Stimulated activated CD8-positive, alpha-beta memory T cell treated with anti-CD3 and anti-CD28 coated beads, Interleukin-4, amount 100 ng/mL, for 1 hour (primary cell): ENCODE measurements at regions not wholly inside any gene's neighbourhood (a gene's known extent, or its start where the extent isn't known, plus 50 kb on each side); places are given as distances from the start of the nearest gene placed in this dataset.

ENCODE experiments used
- DNase-seq, 2 donors: peaks; one replicate each; pipeline ENCODE4 v3.0.0-alpha.2; 2020; ENCODE audit warnings: low read depth in 2 of 2, low spot score in 1 of 2

- DNase-seq, result no peak
These were observed 179.9 kb downstream of the SEC14L1 start for GRCh38 chr17:77320485-77321256.

GRCh38 chr17:77321649-77322513, 181.1 kb downstream of the SEC14L1 start:
- no peak for DNase-seq

DNA sequence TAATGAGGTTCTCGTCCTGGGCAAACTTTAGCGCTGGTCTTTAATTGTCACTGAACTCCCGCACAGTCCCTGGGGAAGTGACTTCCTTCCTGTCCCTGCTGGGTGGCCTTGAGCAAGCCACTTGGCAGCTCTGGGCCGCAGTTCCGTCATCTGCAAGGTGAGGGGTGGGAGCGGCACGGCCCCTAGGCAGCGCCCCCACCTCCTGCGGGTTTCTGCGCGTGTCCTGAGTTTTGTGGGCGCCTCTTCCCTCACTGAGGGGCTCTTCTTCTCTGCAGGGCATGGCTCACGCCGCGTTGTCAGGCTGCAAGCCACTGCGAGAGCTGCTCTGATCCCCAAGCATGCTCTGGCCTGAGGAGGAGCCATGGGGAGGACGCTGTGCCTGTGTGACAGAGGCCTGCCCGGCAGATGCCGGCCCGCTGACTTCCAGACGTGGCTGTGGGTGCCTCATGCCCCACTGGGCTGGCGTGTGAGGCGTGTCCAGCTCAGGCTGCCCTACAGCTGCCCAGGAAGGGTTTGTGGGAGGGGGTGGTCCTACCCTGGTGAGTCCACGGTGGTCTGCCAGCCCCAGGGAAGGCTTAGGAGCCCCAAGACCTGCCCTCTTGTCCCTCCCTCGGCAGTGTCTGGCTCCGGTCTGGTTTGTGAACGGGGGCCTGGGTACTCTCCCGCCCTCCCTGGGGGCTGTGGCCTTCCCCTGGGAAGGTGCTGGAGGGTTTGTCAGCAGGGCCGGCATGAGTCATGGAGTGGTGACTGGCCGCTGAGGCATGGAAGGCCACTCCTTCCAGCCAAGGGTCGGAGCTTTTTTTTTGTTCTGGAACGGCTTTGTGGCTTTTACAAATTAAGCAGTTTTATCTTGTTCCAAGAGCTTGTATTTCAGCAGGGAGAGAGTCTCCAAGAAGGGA, 182.0 kb downstream of the SEC14L1 start:
- DNase-seq, result no peak

DNA sequence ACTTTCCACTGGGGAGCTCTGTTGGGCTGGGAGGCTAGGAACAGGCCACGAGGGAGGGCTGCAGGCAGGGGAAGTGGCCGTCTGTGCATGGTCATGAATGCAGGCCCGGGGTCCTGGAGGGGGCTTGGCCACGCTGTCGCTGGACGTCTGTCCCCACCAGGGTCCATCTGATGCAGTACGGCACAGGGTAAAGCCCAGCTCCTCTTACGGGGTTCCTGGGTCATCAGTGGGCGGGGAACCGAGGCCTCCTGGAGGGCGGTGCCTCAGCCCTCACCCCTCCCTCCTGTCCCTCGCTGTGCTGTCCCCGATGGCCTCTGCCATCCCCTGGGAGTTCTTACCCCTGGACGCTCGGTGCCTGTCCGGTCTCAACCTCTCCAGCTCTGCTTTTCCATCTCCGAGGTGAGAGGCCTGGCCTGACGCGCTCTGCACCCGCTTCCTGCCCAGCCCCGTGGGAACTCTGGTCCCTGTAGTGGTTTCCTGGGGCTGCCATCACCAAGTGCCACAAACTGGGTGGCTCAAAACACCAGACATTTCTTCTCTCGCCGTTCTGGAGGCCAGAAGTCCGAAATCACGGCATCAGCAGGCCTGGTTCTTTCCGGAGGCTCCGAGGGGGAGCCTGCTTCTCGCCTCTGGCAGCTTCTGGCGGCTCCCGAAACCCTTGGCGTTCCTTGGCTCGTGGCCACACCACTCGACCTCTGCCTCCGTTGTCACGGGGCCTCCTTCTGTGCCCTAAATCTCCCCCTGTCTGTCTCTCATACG, 182.8 kb downstream of the SEC14L1 start:
- DNase-seq, result no peak

DNA sequence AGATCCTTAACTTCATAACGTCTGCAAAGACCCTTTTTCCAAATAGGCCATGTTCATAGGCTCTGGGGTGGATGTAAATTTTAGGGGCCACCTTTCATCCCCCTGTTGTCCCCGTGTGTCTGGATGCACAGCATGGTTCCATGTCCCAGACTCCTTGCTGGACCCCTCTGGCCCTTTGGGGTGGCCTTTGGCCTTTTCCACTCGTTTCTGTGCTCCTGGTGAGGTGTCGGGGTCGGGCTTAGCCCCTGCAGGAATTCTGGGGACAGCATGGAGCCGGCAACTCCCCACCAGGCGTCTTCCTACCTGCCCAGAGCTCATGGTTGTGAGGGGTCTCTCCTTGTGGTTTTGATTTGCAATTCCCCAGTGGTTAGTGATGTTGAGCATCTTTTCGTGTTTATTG, 183.5 kb downstream of the SEC14L1 start:
- DNase-seq, result no peak

- DNase-seq, result no peak
These were observed 184.9 kb downstream of the SEC14L1 start for GRCh38 chr17:77325577-77326075.

DNA sequence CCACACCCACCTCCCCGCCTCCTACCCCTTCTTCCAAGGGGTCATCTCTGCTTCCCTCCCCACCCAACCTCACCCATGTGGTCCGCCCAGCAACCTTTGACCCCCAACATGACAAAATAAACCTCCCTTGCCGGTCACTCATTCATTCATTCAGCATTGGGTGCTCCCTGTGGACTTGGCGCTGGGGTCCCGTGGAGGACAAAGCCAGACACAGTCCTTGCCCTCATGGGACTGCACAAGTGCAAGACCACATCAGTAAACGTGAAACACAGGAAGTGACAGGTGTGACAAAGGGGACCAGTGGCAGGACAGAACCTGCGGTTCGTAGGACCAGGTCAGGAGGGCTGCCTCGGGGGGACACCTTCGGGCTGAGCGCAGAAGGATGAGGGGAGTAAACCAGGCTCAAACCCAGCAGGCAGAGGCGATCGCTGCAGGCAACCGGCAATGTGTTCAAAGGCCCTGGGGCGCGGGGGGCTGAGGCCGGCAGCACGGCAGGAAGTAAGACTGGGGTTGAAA, 185.4 kb downstream of the SEC14L1 start:
- no peak for DNase-seq

DNA sequence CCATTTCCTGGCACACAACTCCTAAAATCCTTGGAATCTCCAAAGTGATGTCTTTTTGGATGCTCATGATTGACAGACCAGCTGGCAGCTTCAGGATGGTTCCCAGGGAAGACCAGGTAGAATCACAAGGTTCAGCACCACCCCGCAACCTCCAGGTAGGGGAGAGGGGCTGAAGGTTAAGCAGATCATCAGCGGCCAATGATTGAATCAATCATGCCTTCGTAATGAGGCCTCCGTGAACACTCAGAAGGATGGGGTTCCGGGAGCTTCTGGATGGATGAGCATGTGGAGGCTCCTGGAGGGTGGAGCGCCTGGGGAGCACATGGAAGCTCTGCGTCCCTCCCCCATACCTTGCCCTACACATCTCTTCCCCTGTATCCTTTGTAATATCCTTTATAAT, 185.9 kb downstream of the SEC14L1 start:
- DNase-seq, result no peak

- DNase-seq, result no peak
These were observed 186.4 kb downstream of the SEC14L1 start for GRCh38 chr17:77327181-77327565.

DNA sequence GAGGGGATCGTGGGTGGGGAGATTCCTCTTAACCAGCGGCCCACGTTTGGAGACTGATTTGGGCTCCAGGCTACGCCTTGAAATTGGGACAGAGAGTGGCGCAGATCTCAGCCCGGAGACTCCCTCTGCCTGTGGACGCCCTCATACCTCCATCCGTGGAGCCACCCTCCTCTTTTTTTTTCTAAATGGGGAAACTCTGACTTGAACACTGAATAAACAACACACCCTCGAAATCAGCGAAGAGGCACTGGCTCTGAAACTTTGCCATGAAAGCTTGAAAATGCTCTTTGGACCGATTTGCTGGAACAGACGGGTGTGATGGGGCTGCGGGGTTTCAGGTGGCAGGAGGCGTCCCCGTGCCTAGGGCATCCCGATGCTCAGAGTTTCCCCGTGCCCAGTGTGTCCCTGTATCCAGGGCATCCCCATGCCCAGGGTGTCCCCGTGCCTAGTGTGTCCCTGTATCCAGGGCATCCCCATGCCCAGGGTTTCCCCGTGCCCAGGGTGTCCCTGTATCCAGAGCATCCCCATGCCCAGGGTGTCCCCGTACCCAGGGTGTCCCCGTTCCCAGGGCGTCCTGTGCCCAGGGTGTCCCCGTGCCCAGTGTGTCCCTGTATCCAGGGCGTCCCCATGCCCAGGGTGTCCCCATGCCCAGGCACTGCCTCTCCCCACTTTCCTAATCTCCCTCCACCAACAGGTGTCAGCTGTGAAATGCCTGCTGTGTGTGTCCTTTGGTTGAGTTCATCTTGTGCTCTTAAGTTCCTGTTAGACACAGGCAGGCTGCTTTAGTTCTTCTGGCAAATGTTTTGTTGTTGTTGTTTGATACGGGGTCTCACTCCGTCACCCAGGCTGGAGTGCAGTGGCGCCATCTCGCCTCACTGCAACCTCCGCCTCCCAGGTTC, 187.0 kb downstream of the SEC14L1 start:
- no peak for DNase-seq

DNA sequence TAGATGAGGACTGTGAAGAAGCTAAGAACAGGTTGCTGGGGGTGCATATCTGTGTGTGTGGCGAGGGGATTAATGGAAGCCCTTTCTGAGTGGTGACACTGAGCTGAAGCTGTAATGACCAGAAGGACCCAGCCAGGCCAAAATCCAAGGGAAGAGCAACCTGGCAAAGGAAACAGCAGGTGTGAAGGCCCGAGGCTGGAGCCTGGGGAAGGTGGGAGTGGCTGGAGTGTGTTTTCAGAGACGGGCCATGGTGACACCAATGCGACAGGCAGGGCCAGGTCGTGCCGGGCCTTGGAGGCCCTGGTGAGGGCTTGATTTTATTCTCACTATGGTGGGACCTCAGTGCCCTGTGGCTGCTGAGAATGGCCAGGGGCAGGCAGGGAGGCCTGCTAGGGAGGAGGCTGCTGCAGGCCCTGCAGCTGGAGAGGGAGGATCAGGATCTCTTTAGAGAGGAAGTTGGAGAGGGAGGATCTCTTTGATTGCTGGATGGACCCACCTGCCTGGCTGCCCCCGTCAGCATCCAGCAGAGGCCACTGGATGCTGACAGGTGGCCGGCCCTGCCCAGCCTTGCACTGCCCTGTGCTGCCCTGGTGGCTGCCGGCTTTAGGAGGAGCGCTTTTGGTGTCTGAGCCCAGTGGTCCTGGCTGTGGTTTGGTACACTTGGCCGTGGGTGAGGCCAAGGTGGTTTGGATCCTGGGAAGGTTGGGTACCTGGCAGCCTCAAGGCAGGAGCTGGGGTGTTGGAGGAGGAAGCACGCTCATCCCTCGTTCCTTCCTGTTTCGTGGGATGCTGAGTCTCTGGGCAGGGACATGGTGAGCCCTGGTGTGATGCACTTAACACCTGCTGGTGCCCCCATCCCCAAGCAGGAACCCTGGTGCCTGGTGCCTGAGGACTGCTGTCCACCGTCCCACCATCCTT, 188.3 kb downstream of the SEC14L1 start:
- DNase-seq, result no peak

DNA sequence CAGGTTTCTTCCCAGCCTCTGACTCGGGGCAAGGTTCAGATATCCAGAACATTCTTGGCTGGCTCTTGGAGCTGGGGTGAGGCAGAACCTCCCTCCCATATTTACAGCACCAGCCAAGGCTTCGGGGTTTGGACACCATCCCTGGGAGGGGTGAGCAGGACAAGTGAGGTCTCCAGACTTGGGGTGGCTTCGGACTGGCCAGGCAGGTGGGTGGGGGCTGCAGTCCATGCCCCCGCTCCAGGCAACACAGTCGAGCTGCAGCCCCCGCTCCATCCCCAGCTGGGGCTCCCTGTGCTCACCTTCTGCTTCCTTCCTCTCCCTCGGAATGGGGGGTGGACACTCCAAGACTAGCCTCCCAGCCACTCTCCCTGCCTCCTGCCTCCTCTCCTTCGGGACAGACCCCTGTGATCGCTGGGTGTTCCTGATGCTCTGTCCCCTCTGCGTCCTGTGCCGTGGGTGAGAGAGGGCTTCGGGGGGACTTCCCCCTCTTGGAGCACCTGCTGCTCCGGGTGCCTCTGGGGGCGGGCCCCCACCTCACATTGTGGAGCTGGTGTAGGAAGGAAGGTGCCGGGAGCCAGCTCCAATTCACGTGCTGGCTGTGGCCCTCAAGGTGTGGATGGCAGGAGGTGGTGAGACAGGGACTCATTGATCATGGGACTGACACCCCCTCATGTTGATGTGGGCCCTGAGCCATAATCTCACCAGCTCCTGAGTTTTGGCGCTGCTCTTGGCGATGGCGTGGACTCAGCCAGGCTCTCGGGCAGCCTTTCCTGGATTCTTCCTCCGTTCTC, 189.2 kb downstream of the SEC14L1 start:
- no peak for DNase-seq

- no peak for DNase-seq
These were observed 189.9 kb downstream of the SEC14L1 start for GRCh38 chr17:77330602-77331081.

DNA sequence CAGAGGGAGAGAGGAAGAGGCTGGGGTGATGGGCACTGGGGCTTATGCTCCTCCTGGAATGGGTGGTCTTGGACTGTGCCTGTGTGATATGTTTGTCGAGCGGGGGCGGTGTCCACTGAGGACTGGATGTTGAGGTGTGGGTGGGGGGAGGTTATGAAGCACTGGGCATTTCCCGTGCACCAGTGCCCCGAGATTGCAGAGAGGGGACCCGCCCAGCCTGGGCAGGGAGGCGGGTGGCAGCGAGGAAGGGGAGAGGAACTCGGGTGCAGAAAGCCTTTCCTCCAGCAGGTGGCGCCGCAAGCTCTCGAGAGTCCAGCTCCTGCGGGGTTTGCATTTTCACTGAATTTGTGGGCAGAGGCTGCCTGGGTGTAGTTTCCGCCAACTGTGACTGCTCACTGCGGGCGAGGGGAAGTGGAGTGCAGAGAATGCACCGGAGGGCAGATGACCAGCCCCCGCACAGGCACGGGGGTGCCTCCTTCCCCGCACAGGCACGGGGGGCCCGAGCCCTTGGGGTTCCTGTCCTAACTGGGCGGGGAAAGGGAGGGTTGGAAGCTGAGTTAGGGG, 190.6 kb downstream of the SEC14L1 start:
- DNase-seq, result peak; percentile 94 to 97

GRCh38 chr17:77332034-77332971, 191.5 kb downstream of the SEC14L1 start:
- no peak for DNase-seq
